GM12873 (cell line): ENCODE measurements at regions not wholly inside any gene's neighbourhood (a gene's known extent, or its start where the extent isn't known, plus 50 kb on each side); places are given as distances from the start of the nearest gene placed in this dataset.

ENCODE experiments used
- CTCF ChIP-seq: IDR thresholded peaks from 2 replicates; pipeline ENCODE4 v1.5.1; 2012; ENCODE audit warnings: low read depth, mild to moderate bottlenecking, moderate library complexity, low read length, control low read depth; ENCODE audit not compliant: insufficient read depth; ENCODE audit errors: missing control alignments

GRCh38 chr3:79871656-79872055, 103.9 kb upstream of the ROBO1 start:
- no peak for TF ChIP-seq CTCF

- TF ChIP-seq CTCF: no peak
Observed at GRCh38 chr3:79870313-79870620, 102.5 kb upstream of the ROBO1 start.

GRCh38 chr3:79869461-79870312, 101.9 kb upstream of the ROBO1 start:
- no peak for TF ChIP-seq CTCF

- TF ChIP-seq CTCF: no peak
Observed at GRCh38 chr3:79866162-79866561, 98.4 kb upstream of the ROBO1 start.

GRCh38 chr3:79864077-79864476, 96.3 kb upstream of the ROBO1 start:
- no peak for TF ChIP-seq CTCF

GRCh38 chr3:79848876-79849275, 81.1 kb upstream of the ROBO1 start:
- no peak for TF ChIP-seq CTCF

- TF ChIP-seq CTCF: no peak
Observed at GRCh38 chr3:79847928-79848327, 80.1 kb upstream of the ROBO1 start.
